Neural cell (in vitro differentiated cells): ENCODE measurements at regions not wholly inside any gene's neighbourhood (a gene's known extent, or its start where the extent isn't known, plus 50 kb on each side); places are given as distances from the start of the nearest gene placed in this dataset.
A peak's percentile ranks its signal among the peaks of the same experiment; 100 is the strongest.

Experiments
- H2AFZ ChIP-seq: fragments of 200-600, 300-800 bp; sonication (generic), shearing (Covaris generic); 2 replicates; pipeline ENCODE4 v1.6.0; 2014; ENCODE audit warnings: low read depth, mild to moderate bottlenecking, antibody characterized with exemption, low read length, moderate library complexity
- H3F3A ChIP-seq: fragments of 200-600 bp; shearing (Covaris generic); 2 replicates; pipeline ENCODE4 v1.6.1; 2016; ENCODE audit warnings: mild to moderate bottlenecking, moderate library complexity, mixed read lengths, antibody characterized with exemption, low read length; ENCODE audit not compliant: insufficient read depth, poor library complexity, severe bottlenecking
- H3K27ac ChIP-seq: fragments of 200-600, 300-800 bp; sonication (generic), shearing (Covaris generic); 2 replicates; pipeline ENCODE4 v1.5.1; 2014; ENCODE audit warnings: mild to moderate bottlenecking, low read length, moderate library complexity
- H3K27me3 ChIP-seq: fragments of 300-800, 200-600 bp; sonication (generic), shearing (Covaris generic); 2 replicates; pipeline ENCODE4 v1.6.0; 2014; ENCODE audit warnings: mild to moderate bottlenecking, low read depth, low read length, moderate library complexity; ENCODE audit not compliant: insufficient read depth
- H3K36me3 ChIP-seq: fragments of 300-800, 200-600 bp; sonication (generic), shearing (Covaris generic); 2 replicates; pipeline ENCODE4 v1.5.1; 2014; ENCODE audit warnings: mild to moderate bottlenecking, antibody characterized with exemption, low read length, moderate library complexity; ENCODE audit not compliant: insufficient read depth
- H3K4me2 ChIP-seq: fragments of 300-800, 200-600 bp; sonication (generic), shearing (Covaris generic); 2 replicates; pipeline ENCODE4 v1.6.0; 2014; ENCODE audit warnings: mild to moderate bottlenecking, low read length
- H3K4me3 ChIP-seq: fragments of 300-800, 200-600 bp; sonication (generic), shearing (Covaris generic); 2 replicates; pipeline ENCODE4 v1.5.1; 2014; ENCODE audit warnings: mild to moderate bottlenecking, low read length, moderate library complexity
- H3K79me2 ChIP-seq: fragments of 200-600 bp; shearing (Covaris generic); replicated peaks from 2 replicates; pipeline ENCODE4 v1.6.0; 2014; ENCODE audit warnings: mild to moderate bottlenecking, low read length, moderate library complexity; ENCODE audit not compliant: insufficient read depth
- H3K9ac ChIP-seq: fragments of 300-800, 200-600 bp; sonication (generic), shearing (Covaris generic); 2 replicates; pipeline ENCODE4 v1.6.1; 2016; ENCODE audit warnings: mild to moderate bottlenecking, low read length, mixed read lengths
- H3K9me2 ChIP-seq: fragments of 200-600 bp; shearing (Covaris generic); 2 replicates; pipeline ENCODE4 v1.6.1; 2016; ENCODE audit warnings: mild to moderate bottlenecking, low read length, mixed read lengths; ENCODE audit not compliant: insufficient read depth
- H3K9me3 ChIP-seq: fragments of 200-600, 300-800 bp; sonication (generic), shearing (Covaris generic); 2 replicates; pipeline ENCODE4 v1.6.1; 2016; ENCODE audit warnings: mild to moderate bottlenecking, mixed run types, low read length, moderate library complexity, mixed read lengths
- H4K20me1 ChIP-seq: fragments of 200-600 bp; shearing (Covaris generic); 2 replicates; pipeline ENCODE4 v1.6.1; 2016; ENCODE audit warnings: mild to moderate bottlenecking, mixed run types; ENCODE audit not compliant: insufficient read depth
- EP300 ChIP-seq: fragments of 450-650 bp; conservative IDR thresholded peaks from 2 replicates; pipeline ENCODE4 v1.6.1; 2014; ENCODE audit warnings: antibody characterized with exemption, mild to moderate bottlenecking, moderate library complexity; ENCODE audit not compliant: poor library complexity, severe bottlenecking
- EZH2 ChIP-seq: fragments of 200-600, 300-800 bp; shearing (Covaris generic), sonication (generic); IDR thresholded peaks from 2 replicates; pipeline ENCODE4 v1.6.1; 2014; ENCODE audit warnings: antibody characterized with exemption, low read length, borderline replicate concordance, mild to moderate bottlenecking; ENCODE audit not compliant: insufficient read depth, poor library complexity, severe bottlenecking
- MXI1 ChIP-seq: fragments of 450-650 bp; conservative IDR thresholded peaks from 2 replicates; pipeline ENCODE4 v1.6.1; 2014; ENCODE audit warnings: antibody characterized with exemption, mild to moderate bottlenecking; ENCODE audit not compliant: poor library complexity, severe bottlenecking
- POLR2AphosphoS5 ChIP-seq: IDR thresholded peaks from 2 replicates; pipeline ENCODE4 v1.6.1; 2012
- RAD21 ChIP-seq: fragments of 450-650 bp; conservative IDR thresholded peaks from 2 replicates; pipeline ENCODE4 v1.6.1; 2014; ENCODE audit warnings: antibody characterized with exemption, mild to moderate bottlenecking, moderate library complexity
- REST ChIP-seq: IDR thresholded peaks from 2 replicates; pipeline ENCODE4 v1.6.1; 2012; ENCODE audit warnings: borderline replicate concordance
- SMC3 ChIP-seq: fragments of 450-650 bp; conservative IDR thresholded peaks from 2 replicates; pipeline ENCODE4 v1.6.1; 2014; ENCODE audit warnings: antibody characterized with exemption, mild to moderate bottlenecking, moderate library complexity; ENCODE audit not compliant: poor library complexity
- TAF1 ChIP-seq: IDR thresholded peaks from 2 replicates; pipeline ENCODE4 v1.6.1; 2012; ENCODE audit warnings: low read depth
- TF ChIP-seq, protein P1 (sequence below): fragments of 450-650 bp; IDR thresholded peaks from 2 replicates; pipeline ENCODE4 v1.5.1; 2014; ENCODE audit warnings: antibody characterized with exemption, mild to moderate bottlenecking, moderate library complexity; ENCODE audit not compliant: poor library complexity, severe bottlenecking

DNA sequence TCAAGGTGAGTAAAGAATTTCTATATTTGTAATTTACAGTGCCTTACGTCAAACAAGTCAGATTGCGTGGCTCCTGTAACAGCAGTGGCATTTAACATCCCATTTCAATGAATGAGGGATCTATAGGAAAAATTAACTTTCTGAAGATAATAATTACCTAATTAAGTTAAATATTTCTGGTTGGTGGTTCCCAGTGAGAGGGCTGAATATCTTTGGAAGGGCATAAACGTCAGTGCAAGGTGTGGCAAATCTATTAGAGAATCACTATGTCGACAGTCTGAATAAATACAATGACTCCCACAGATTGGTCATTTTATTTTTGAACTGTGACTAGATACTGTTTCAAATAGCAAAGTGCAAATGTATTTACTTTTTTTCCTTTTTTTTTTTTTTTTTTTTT, 80.0 kb downstream of the S1PR1 start:
- peaks cover 3% of the 10 kb centered on the region for H3F3A ChIP-seq
- H3K4me2 ChIP-seq: peak overlapping the region; percentile 40
- H3K79me2 ChIP-seq: no peaks in the 10 kb centered on the region
- TF ChIP-seq REST (no peak), MXI1 (no peak), TAF1 (no peak), EZH2 (no peak), SMC3 (no peak), EP300 (no peak), RAD21 (no peak), POLR2AphosphoS5 (no peak)
- TF ChIP-seq, protein P1, sequence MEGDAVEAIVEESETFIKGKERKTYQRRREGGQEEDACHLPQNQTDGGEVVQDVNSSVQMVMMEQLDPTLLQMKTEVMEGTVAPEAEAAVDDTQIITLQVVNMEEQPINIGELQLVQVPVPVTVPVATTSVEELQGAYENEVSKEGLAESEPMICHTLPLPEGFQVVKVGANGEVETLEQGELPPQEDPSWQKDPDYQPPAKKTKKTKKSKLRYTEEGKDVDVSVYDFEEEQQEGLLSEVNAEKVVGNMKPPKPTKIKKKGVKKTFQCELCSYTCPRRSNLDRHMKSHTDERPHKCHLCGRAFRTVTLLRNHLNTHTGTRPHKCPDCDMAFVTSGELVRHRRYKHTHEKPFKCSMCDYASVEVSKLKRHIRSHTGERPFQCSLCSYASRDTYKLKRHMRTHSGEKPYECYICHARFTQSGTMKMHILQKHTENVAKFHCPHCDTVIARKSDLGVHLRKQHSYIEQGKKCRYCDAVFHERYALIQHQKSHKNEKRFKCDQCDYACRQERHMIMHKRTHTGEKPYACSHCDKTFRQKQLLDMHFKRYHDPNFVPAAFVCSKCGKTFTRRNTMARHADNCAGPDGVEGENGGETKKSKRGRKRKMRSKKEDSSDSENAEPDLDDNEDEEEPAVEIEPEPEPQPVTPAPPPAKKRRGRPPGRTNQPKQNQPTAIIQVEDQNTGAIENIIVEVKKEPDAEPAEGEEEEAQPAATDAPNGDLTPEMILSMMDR: no peak
- peak overlapping the region; percentile 32 for H3K9ac ChIP-seq
- H3K9me3 ChIP-seq: no peaks in the 10 kb centered on the region
- no peaks in the 10 kb centered on the region for H3K36me3 ChIP-seq
- H4K20me1 ChIP-seq: no peaks in the 10 kb centered on the region
- H3K9me2 ChIP-seq: no peaks in the 10 kb centered on the region
- no peak overlapping the region for H2AFZ ChIP-seq
- no peaks in the 10 kb centered on the region for H3K27me3 ChIP-seq
- H3K27ac ChIP-seq: peak overlapping the region; percentile 86
- H3K4me3 ChIP-seq: peak overlapping the region; percentile 23

DNA sequence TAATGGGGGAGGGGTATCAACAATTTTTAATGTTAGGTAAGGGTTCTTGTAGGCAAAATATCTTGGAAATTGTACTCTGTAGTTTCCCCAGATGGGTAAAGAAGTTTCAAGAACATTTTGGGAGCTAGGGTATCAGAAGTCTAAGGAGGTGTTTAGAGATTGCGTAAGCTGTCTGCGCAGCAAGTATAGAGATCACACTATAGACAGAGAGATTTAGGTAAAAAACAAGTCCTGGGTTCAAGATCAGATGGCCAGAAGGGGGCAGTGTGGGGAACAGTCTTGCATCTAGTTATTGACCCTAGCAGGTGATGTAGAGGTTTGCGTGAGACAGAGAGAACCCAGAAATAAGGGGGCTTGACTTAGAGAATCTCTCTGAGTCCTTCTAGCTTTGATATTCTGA, 80.8 kb downstream of the S1PR1 start:
- Histone ChIP-seq H2AFZ (no peak overlapping the region), H4K20me1 (no peaks in the 10 kb centered on the region), H3F3A (peaks cover 3% of the 10 kb centered on the region), H3K79me2 (no peaks in the 10 kb centered on the region), H3K9me2 (no peaks in the 10 kb centered on the region), H3K27ac (peak overlapping the region; percentile 86), H3K4me3 (no peak overlapping the region), H3K36me3 (no peaks in the 10 kb centered on the region), H3K27me3 (no peaks in the 10 kb centered on the region), H3K9ac (no peak overlapping the region), H3K9me3 (no peaks in the 10 kb centered on the region), H3K4me2 (no peak overlapping the region)
- no peak for TF ChIP-seq MXI1

DNA sequence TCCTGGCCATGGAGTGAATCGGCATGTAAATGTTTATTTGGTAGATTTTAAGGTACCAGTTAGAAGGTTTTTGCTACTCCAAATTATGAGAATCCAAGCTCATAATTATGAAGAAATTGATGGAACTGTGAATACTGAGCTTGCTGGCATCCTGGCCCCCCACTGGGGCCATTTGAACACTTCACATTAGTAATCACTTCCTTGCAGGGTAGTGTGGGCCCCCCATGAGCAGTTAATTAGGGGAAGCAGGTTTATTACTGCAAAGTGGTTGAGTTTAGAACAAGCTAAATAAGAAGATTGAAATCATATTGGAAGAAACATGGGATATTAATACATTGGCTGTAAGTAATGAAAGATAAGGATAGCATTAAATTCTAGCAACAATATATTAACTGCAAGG, 86.7 kb downstream of the S1PR1 start:
- Histone ChIP-seq H3F3A (no peaks in the 10 kb centered on the region), H3K9ac (no peak overlapping the region), H4K20me1 (no peaks in the 10 kb centered on the region), H3K36me3 (no peaks in the 10 kb centered on the region), H3K4me3 (no peak overlapping the region), H3K79me2 (no peaks in the 10 kb centered on the region), H3K27me3 (no peaks in the 10 kb centered on the region), H2AFZ (no peak overlapping the region), H3K9me2 (no peaks in the 10 kb centered on the region), H3K9me3 (no peaks in the 10 kb centered on the region), H3K4me2 (no peak overlapping the region), H3K27ac (no peak overlapping the region)
- TF ChIP-seq, protein P1: no peak
- TF ChIP-seq EZH2 (no peak), EP300 (no peak), RAD21 (no peak), REST (no peak), POLR2AphosphoS5 (no peak), SMC3 (no peak), MXI1 (no peak), TAF1 (no peak)
